Left ventricle myocardium superior (tissue), 1 donor: ENCODE measurements at regions not wholly inside any gene's neighbourhood (a gene's known extent, or its start where the extent isn't known, plus 50 kb on each side); places are given as distances from the start of the nearest gene placed in this dataset.

Experiments used
- ATAC-seq: fragments of 200-7000 bp; cut with Tn5 transposase; one replicate; pipeline ENCODE4 v1.9.1; 2020; ENCODE audit warnings: mild to moderate bottlenecking, moderate library complexity
- DNase-seq: peaks from one replicate; pipeline ENCODE4 v3.0.0-alpha.2; 2020
- intact Hi-C: fragments of 100-400 bp; cut with micrococcal nuclease; formaldehyde crosslinking; loops from one replicate; pipeline ENCODE4 v1.11.0; 2022
- donor health status: DM: no; HTN: yes; CAD: no; lungs with severe emphysema.

- ATAC-seq = no peak
- intact Hi-C loops = no loop called here
Observed at GRCh38 chr1:163013826-163014600, 55.1 kb upstream of the RGS4 start.

GRCh38 chr1:163006051-163006834 lies 62.9 kb upstream of the RGS4 start:
- no peak for DNase-seq
- intact Hi-C loops = no loop called here
- no peak for ATAC-seq

More at GRCh38 chr1:163013826-163014600, 55.1 kb upstream of the RGS4 start:
- no peak for DNase-seq

GRCh38 chr1:162997499-162998285 lies 71.5 kb upstream of the RGS4 start:
- intact Hi-C loops = no loop called here

GRCh38 chr1:162996261-162996660 lies 72.9 kb upstream of the RGS4 start:
- intact Hi-C loops = no loop called here
- DNase-seq (no peak), ATAC-seq (no peak)

More at GRCh38 chr1:162997499-162998285, 71.5 kb upstream of the RGS4 start:
- ATAC-seq = no peak
- DNase-seq = no peak

GRCh38 chr1:162994921-162995320 lies 74.2 kb upstream of the RGS4 start:
- ATAC-seq (no peak), DNase-seq (no peak)
- intact Hi-C loops = no loop called here

DNA sequence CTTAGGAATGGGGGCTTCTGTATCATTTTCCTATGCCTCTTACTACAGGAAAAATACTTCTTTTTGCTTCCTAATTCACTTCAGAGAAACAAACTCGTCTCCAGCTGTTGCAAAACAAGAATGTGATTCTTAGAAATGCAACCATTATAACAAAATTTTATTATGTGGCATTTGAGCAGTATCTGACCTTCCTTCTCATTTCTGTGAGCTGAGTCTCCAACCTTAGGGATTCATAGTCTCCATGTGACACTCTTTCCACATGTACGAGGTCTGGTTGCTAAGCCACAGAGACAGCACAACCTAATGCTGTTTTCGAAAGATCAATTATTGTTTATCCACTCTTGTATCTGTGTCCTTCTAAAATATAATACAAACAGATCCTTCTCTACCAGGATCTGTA lies 75.3 kb upstream of the RGS4 start:
- ATAC-seq = no peak
- intact Hi-C loops = no loop called here
- no peak for DNase-seq

DNA sequence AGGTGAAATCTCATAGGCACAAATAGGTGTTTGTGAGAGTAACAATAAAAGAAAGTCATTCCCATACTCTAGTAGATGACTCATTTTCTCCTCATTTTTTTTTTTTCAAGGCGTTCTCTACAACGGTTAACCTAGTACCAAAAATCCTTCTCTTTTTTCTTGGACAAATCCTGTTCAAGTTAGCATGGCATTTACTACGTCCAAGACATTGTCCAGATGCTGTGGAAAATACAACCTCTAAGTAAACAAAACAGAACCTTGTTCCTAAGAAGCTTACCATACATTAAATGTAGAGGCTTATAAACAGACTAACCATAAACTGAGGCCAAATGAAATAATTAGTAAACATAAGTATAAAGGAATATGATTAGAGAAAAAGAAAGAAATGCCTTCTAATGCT lies 76.2 kb upstream of the RGS4 start:
- no peak for DNase-seq
- intact Hi-C loops = no loop called here
- no peak for ATAC-seq

DNA sequence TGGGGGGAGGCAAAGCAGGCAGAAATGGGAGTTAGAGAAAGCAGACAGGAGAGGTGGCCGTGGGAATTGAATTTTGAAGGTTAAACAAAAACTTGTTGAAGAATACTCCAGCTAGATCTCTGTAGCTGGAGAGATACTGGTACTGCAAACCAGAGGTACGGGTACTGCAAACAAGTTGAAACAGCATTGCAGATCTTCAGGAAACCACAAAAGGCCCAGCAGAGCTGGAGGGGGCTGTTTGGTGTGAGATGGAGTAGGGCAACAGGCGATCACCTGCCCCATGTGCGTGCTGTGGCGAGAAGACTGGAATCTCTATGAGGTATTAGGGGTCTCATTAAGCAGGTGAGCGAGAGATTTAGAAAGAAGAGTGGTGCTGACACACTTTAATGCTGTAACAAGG lies 77.7 kb upstream of the RGS4 start:
- intact Hi-C loops = no loop called here
- DNase-seq (no peak), ATAC-seq (no peak)

DNA sequence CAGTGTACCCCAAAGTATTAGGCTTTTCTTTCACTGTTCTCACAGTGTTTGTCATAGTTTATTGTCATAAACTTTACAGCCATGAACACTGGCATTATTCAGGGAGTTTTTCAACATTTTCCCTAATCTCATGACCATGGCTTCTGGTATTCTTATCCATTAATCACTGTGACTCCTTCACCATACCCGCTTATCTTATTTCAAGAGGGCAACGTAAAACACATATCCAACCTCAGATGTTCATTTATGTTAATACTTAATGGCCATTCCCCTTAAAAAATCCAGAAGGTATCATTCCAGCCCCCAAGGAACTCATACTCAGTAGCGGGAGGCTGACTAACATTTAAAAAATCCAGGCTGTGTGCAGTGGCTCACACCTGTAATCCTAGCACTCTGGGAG lies 78.5 kb upstream of the RGS4 start:
- intact Hi-C loops = no loop called here
- ATAC-seq (no peak), DNase-seq (no peak)

DNA sequence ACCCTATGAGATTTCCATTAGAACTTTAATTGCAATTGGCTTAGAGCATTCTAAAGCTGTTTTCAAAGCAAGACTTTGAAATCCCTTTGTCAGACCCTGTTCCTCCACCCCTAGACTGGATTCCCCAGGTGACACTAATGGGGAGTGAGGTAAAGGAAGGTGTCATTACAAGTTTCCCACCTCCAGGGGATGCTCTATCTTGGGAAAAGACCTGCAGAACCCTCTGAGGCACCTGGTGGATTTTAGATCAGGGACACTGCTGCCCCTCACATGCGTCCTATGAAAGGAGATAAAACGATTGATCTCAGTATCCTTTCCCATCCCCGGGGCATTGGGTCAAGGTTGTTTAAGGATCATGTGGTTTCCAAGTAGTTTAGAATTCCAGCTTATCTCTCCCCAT lies 80.3 kb upstream of the RGS4 start:
- intact Hi-C loops = no loop called here
- ATAC-seq (no peak), DNase-seq (no peak)

DNA sequence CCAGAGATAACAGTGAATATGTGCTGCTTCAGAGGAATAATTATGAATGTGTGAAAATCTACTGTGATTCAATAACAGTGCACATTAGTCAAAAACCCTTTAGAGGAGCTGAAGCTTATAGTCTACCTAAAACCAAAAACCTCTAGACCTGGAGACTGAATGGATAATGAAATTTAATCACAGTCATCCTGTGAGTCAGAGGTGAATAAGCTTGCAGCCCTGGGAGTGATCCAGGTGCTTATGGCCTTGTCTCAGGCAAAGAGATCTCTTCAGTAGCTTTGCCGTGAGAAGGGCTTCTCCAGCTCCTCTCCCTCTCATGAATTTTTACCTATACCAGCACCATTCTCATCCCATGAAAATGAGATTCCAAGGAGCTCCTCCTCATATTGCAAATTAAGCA lies 81.3 kb upstream of the RGS4 start:
- DNase-seq (no peak), ATAC-seq (no peak)
- intact Hi-C loops = no loop called here

DNA sequence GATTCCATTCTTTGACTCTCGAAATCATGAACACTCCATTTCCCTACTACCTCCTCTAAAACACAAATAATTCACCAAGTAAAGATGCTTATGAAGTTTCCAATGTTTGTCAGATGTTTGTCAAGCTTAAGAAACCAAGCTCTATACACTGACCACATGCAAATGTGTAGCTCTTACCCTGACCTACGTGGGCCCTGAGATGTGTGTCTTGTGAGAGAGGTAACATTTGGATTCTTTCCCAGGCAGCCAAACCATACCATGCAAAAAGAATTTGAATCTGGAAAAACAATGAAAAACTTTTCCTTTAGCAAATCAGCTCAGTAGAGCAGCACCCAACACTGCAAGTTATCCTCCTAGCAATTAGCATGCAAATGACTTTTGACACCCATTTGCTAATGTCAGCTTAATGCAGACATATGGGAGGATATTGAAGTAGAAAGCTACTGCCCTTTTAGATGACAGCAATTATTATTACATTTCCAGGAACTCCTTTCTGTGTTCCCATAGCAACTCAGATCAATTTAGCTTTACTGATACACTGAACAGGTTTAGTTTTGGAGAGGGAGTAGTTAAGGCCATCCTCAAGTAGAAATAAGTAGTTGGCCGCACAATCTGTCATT lies 83.2 kb upstream of the RGS4 start:
- ATAC-seq (no peak), DNase-seq (no peak)
- intact Hi-C loops = no loop called here

DNA sequence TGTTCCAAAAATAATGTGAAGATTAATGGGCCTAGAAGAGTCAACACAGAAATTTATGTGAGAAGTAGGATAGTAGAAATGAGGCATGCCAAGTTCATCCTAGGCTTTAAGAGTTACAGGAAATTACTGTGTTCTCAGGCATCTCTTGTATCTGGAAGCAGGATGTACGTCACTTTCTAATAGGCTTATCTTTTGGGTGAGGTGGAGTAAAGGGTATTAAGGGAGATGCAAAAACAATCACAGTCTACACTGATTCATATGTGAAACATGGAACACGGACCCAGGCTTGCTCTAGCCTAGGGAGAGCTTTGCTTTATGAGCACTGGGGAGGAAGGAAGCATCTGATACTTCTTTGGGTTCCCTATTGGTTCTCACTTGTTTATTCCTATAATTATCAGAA lies 84.5 kb upstream of the RGS4 start:
- no peak for DNase-seq
- intact Hi-C loops = no loop called here
- no peak for ATAC-seq

DNA sequence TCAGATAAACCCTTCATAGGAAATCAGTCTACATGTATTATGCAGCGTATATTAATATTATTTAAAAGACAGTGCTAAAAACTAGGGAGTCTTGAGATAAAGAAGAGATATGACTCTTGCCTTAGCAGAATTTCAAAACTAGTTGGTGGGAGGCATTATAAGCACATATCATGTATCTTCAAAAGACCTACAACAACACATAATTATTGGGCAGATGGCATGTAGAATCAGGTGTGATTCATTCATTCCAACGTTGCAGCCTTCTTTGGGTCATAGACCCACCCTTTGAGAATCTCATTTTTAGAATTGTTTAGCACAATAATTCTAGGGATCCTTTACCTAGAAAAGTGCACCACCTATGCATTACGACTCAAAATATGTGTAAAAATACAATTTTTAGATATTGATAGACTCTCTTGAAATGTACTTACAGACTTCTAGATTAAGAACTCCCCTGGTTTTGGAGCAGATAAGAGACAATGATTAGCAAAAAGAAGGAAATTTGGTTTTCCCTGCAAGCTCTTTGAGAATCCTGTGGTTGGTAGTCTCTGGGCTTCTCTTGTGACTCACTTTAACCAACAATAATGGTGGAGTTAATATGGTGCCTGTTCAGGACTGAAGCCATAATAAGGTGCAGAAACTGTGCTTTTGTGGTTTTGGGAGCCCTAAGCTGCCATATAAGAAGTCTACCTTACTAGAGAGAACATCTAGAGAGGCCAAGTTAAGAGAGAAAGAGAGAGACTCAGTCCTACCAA lies 85.3 kb upstream of the RGS4 start:
- ATAC-seq = no peak
- DNase-seq = no peak
- intact Hi-C loops = no loop called here

DNA sequence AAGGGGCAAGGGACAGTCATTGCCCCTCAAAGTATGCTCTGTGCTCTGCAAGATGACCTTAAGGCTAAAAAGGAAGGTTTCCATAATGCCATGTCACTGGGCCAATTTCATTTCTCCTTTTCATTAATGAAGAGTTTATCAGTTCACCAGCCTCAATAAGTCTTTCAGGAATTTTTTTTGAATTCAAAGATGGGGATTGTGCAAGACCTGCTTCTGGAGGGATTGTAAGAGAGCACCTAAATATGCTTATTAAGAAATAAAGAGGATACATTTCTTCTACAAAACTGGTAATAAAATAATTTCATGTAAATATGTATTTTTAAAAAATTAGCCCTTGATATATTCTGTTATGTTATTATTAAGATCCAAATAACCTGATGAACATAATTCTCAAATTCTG lies 86.8 kb upstream of the RGS4 start:
- DNase-seq (no peak), ATAC-seq (no peak)
- intact Hi-C loops = no loop called here

- ATAC-seq (no peak), DNase-seq (no peak)
- intact Hi-C loops = no loop called here
Observed at GRCh38 chr1:162977944-162978568, 91.1 kb upstream of the RGS4 start.

DNA sequence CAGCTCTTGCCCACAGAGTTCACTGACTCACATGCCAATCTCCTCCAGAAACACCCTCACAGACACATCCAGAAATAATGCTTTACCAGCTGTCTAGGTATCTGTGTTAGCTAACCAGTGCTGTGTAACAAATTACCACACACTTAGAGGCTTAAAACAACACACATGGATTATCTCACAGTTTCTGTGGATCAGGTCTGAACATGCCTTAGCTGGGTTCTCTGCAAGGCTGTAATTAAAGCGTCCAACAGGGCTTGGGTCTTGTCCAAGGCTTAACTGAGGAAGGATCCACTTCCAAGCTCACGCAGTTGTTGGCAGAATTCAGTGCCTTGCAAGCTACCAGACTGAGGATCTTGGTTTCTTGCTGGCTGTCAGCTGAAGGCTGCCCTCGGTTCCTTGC lies 92.5 kb upstream of the RGS4 start:
- no peak for ATAC-seq
- intact Hi-C loops = no loop called here
- DNase-seq = no peak

DNA sequence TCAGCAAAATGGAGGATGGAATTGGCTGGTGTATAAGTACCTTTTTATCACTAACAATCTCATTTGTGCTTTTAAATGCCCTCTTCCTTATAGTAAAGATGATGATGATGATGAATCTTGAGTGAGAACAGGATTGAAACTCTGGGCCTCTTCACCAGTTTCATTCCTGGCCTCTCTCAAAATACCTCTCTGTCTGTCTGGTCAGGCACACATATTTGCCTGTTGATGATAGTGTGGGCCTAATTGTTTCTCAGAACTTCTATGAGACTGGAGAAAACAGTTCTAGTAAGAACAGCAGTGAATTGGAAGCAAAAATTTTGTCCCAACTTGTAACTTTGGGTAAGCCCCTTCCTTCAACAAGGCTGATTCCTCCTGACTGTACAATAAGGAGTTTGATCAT lies 94.4 kb upstream of the RGS4 start:
- intact Hi-C loops = no loop called here
- no peak for ATAC-seq
- no peak for DNase-seq

DNA sequence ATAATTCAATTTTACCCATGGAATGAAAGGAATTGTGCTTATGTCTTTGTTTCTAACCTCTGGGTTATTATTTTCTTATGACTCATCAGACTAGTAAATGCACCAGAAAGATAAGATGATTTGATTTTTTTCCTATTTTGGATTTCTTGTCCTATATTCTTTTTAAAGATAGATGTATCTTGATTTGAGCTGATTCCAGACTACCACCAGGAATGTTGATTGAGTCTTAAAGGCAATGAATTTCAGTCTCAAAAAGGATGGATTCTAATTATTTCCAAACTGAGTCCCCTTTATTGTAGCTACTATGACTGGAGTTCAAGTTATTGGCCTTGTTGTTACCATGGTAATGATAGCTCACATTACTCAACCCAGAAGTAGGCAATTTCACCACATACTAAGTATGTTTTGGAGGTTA lies 95.8 kb upstream of the RGS4 start:
- intact Hi-C loops = no loop called here
- no peak for ATAC-seq
- no peak for DNase-seq
